WTC11 (cell line): ENCODE measurements at regions not wholly inside any gene's neighbourhood (a gene's known extent, or its start where the extent isn't known, plus 50 kb on each side); places are given as distances from the start of the nearest gene placed in this dataset.

Source experiments
- ATAC-seq: fragments of 200-7000 bp; cut with Tn5 transposase; 2 replicates; pipeline ENCODE4 v1.10.0; 2021; ENCODE audit warnings: mild to moderate bottlenecking, moderate library complexity
- CTCF ChIA-PET: fragments of 300-600 bp; sonication (Branson Sonifier 250); formaldehyde crosslinking; loops from one replicate; lab custom pipeline; 2021; ENCODE audit warnings: antibody characterized with exemption; lab: Charles Lee
- POLR2A ChIA-PET: fragments of 350-600 bp; sonication (Branson Sonifier 250); formaldehyde crosslinking; loops from one replicate; lab custom pipeline; 2021; ENCODE audit warnings: antibody characterized with exemption; lab: Charles Lee
- DNase-seq: peaks from one replicate; pipeline ENCODE4 v3.0.0; 2021; ENCODE audit warnings: low spot score
- H3K27ac Mint-ChIP-seq: 2 replicates; pipeline ENCODE4 v1.8.0; 2021; ENCODE audit warnings: mixed read lengths
- H3K27me3 Mint-ChIP-seq: 2 replicates; pipeline ENCODE4 v1.8.0; 2021; ENCODE audit warnings: low read depth, mild to moderate bottlenecking, moderate library complexity, mixed read lengths
- H3K36me3 Mint-ChIP-seq: 2 replicates; pipeline ENCODE4 v1.8.0; 2021; ENCODE audit warnings: mixed read lengths
- H3K4me1 Mint-ChIP-seq: 2 replicates; pipeline ENCODE4 v1.8.0; 2022; ENCODE audit warnings: mixed read lengths
- H3K4me3 Mint-ChIP-seq: 2 replicates; pipeline ENCODE4 v1.8.0; 2021; ENCODE audit warnings: mild to moderate bottlenecking, moderate library complexity, mixed read lengths
- H3K9me3 Mint-ChIP-seq: 2 replicates; pipeline ENCODE4 v1.8.0; 2021; ENCODE audit warnings: mixed read lengths
- ESRRA ChIP-seq: sonication (generic); formaldehyde crosslinking; IDR thresholded peaks from 2 replicates; pipeline ENCODE4 v1.8.1; 2022; ENCODE audit warnings: mild to moderate bottlenecking, missing genetic modification reagents, borderline replicate concordance
- FOXJ3 ChIP-seq: sonication (generic); formaldehyde crosslinking; IDR thresholded peaks from 2 replicates; pipeline ENCODE4 v1.9.0; 2021; ENCODE audit warnings: missing genetic modification reagents, mild to moderate bottlenecking, borderline replicate concordance
- NFE2L1 ChIP-seq: sonication (generic); formaldehyde crosslinking; IDR thresholded peaks from 2 replicates; pipeline ENCODE4 v1.8.1; 2023; ENCODE audit warnings: missing genetic modification reagents
- TP53 ChIP-seq: sonication (generic); formaldehyde crosslinking; IDR thresholded peaks from 2 replicates; pipeline ENCODE4 v1.8.1; 2023; ENCODE audit warnings: mild to moderate bottlenecking, missing genetic modification reagents
- ZNF671 ChIP-seq: fragments of 250-450 bp; sonication (Bioruptor Pico); IDR thresholded peaks from 2 replicates; pipeline ENCODE4 v1.8.0; 2021; ENCODE audit warnings: mild to moderate bottlenecking
- TF ChIP-seq, protein P1 (sequence below): fragments of 250-450 bp; sonication (Bioruptor Pico); IDR thresholded peaks from 2 replicates; pipeline ENCODE4 v1.9.0; 2021; ENCODE audit warnings: mild to moderate bottlenecking, borderline replicate concordance
- TF ChIP-seq, protein P2 (sequence below): sonication (generic); formaldehyde crosslinking; IDR thresholded peaks from 2 replicates; pipeline ENCODE4 v1.8.1; 2023; ENCODE audit warnings: mild to moderate bottlenecking, missing genetic modification reagents, moderate library complexity
- TF ChIP-seq, protein P3 (sequence below): sonication (generic); formaldehyde crosslinking; conservative IDR thresholded peaks from 2 replicates; pipeline ENCODE4 v1.8.1; 2022; ENCODE audit warnings: mild to moderate bottlenecking, missing genetic modification reagents
- TF ChIP-seq, protein P4 (sequence below): sonication (generic); formaldehyde crosslinking; IDR thresholded peaks from 2 replicates; pipeline ENCODE4 v1.8.0; 2022; ENCODE audit warnings: mild to moderate bottlenecking, missing genetic modification reagents
- TF ChIP-seq, protein P5 (sequence below): sonication (generic); formaldehyde crosslinking; IDR thresholded peaks from 2 replicates; pipeline ENCODE4 v1.8.1; 2023; ENCODE audit warnings: mild to moderate bottlenecking, missing genetic modification reagents
- TF ChIP-seq, protein P6 (sequence below): sonication (generic); formaldehyde crosslinking; IDR thresholded peaks from 2 replicates; pipeline ENCODE4 v1.8.1; 2023; ENCODE audit warnings: mild to moderate bottlenecking, moderate library complexity, missing genetic modification reagents
- TF ChIP-seq, protein P7 (sequence below): sonication (generic); formaldehyde crosslinking; IDR thresholded peaks from 2 replicates; pipeline ENCODE4 v1.8.1; 2022; ENCODE audit warnings: mild to moderate bottlenecking, moderate library complexity, missing genetic modification reagents
- TF ChIP-seq, protein P8 (sequence below): sonication (generic); formaldehyde crosslinking; IDR thresholded peaks from 2 replicates; pipeline ENCODE4 v1.8.0; 2023; ENCODE audit warnings: mild to moderate bottlenecking, missing genetic modification reagents

DNA sequence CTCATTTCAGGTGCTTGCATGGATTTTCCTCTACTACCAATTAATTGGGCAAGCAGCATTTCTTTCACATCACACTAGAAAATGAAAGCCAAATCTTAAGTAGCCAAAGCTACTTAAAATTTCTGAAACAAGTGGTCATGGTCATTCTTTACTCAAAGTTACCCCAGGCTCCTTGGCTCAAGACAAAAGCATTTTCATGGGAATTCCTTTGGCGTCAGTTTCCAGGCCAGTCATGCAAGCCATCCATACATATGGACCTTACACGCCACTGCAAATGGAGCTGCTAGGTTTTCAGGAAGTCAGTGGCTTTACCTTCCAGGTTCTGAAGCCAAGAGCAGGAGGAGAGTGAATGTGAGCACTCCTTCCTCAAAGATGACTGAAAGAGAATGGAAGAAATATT lies 83.7 kb upstream of the IL12A start:
- ATAC-seq (no peak), DNase-seq (no peak)
- H3K4me1 Mint-ChIP-seq, result peaks cover 6% of the 10 kb centered on the region
- ChIA-PET POLR2A (no interaction called here), CTCF (interaction anchor here (1.8 kb wide), 1 partner anchor 20 kb away, joined by 4 read pairs; no protein-coding TSS in a partner anchor)
- H3K27me3 Mint-ChIP-seq, result no peaks in the 10 kb centered on the region
- H3K27ac Mint-ChIP-seq, result no peak overlapping the region
- TF ChIP-seq, protein P1, sequence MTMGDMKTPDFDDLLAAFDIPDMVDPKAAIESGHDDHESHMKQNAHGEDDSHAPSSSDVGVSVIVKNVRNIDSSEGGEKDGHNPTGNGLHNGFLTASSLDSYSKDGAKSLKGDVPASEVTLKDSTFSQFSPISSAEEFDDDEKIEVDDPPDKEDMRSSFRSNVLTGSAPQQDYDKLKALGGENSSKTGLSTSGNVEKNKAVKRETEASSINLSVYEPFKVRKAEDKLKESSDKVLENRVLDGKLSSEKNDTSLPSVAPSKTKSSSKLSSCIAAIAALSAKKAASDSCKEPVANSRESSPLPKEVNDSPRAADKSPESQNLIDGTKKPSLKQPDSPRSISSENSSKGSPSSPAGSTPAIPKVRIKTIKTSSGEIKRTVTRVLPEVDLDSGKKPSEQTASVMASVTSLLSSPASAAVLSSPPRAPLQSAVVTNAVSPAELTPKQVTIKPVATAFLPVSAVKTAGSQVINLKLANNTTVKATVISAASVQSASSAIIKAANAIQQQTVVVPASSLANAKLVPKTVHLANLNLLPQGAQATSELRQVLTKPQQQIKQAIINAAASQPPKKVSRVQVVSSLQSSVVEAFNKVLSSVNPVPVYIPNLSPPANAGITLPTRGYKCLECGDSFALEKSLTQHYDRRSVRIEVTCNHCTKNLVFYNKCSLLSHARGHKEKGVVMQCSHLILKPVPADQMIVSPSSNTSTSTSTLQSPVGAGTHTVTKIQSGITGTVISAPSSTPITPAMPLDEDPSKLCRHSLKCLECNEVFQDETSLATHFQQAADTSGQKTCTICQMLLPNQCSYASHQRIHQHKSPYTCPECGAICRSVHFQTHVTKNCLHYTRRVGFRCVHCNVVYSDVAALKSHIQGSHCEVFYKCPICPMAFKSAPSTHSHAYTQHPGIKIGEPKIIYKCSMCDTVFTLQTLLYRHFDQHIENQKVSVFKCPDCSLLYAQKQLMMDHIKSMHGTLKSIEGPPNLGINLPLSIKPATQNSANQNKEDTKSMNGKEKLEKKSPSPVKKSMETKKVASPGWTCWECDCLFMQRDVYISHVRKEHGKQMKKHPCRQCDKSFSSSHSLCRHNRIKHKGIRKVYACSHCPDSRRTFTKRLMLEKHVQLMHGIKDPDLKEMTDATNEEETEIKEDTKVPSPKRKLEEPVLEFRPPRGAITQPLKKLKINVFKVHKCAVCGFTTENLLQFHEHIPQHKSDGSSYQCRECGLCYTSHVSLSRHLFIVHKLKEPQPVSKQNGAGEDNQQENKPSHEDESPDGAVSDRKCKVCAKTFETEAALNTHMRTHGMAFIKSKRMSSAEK (CRISPR knock-in tag), result no peak
- TF ChIP-seq NFE2L1 (CRISPR knock-in tag) (no peak), ZNF671 (CRISPR knock-in tag) (no peak), TP53 (CRISPR knock-in tag) (no peak), ESRRA (CRISPR knock-in tag) (no peak), FOXJ3 (no peak)
- TF ChIP-seq, protein P2, sequence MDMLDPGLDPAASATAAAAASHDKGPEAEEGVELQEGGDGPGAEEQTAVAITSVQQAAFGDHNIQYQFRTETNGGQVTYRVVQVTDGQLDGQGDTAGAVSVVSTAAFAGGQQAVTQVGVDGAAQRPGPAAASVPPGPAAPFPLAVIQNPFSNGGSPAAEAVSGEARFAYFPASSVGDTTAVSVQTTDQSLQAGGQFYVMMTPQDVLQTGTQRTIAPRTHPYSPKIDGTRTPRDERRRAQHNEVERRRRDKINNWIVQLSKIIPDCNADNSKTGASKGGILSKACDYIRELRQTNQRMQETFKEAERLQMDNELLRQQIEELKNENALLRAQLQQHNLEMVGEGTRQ, result no peak
- TF ChIP-seq, protein P3, sequence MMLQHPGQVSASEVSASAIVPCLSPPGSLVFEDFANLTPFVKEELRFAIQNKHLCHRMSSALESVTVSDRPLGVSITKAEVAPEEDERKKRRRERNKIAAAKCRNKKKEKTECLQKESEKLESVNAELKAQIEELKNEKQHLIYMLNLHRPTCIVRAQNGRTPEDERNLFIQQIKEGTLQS (CRISPR knock-in tag), result no peak
- TF ChIP-seq, protein P4, sequence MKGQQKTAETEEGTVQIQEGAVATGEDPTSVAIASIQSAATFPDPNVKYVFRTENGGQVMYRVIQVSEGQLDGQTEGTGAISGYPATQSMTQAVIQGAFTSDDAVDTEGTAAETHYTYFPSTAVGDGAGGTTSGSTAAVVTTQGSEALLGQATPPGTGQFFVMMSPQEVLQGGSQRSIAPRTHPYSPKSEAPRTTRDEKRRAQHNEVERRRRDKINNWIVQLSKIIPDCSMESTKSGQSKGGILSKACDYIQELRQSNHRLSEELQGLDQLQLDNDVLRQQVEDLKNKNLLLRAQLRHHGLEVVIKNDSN (CRISPR knock-in tag), result no peak
- TF ChIP-seq, protein P5, sequence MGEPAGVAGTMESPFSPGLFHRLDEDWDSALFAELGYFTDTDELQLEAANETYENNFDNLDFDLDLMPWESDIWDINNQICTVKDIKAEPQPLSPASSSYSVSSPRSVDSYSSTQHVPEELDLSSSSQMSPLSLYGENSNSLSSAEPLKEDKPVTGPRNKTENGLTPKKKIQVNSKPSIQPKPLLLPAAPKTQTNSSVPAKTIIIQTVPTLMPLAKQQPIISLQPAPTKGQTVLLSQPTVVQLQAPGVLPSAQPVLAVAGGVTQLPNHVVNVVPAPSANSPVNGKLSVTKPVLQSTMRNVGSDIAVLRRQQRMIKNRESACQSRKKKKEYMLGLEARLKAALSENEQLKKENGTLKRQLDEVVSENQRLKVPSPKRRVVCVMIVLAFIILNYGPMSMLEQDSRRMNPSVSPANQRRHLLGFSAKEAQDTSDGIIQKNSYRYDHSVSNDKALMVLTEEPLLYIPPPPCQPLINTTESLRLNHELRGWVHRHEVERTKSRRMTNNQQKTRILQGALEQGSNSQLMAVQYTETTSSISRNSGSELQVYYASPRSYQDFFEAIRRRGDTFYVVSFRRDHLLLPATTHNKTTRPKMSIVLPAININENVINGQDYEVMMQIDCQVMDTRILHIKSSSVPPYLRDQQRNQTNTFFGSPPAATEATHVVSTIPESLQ (CRISPR knock-in tag), result no peak
- TF ChIP-seq, protein P6, sequence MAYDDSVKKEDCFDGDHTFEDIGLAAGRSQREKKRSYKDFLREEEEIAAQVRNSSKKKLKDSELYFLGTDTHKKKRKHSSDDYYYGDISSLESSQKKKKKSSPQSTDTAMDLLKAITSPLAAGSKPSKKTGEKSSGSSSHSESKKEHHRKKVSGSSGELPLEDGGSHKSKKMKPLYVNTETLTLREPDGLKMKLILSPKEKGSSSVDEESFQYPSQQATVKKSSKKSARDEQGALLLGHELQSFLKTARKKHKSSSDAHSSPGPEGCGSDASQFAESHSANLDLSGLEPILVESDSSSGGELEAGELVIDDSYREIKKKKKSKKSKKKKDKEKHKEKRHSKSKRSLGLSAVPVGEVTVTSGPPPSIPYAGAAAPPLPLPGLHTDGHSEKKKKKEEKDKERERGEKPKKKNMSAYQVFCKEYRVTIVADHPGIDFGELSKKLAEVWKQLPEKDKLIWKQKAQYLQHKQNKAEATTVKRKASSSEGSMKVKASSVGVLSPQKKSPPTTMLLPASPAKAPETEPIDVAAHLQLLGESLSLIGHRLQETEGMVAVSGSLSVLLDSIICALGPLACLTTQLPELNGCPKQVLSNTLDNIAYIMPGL (CRISPR knock-in tag), result no peak
- TF ChIP-seq, protein P7, sequence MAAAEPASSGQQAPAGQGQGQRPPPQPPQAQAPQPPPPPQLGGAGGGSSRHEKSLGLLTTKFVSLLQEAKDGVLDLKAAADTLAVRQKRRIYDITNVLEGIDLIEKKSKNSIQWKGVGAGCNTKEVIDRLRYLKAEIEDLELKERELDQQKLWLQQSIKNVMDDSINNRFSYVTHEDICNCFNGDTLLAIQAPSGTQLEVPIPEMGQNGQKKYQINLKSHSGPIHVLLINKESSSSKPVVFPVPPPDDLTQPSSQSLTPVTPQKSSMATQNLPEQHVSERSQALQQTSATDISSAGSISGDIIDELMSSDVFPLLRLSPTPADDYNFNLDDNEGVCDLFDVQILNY (CRISPR knock-in tag), result no peak
- TF ChIP-seq, protein P8, sequence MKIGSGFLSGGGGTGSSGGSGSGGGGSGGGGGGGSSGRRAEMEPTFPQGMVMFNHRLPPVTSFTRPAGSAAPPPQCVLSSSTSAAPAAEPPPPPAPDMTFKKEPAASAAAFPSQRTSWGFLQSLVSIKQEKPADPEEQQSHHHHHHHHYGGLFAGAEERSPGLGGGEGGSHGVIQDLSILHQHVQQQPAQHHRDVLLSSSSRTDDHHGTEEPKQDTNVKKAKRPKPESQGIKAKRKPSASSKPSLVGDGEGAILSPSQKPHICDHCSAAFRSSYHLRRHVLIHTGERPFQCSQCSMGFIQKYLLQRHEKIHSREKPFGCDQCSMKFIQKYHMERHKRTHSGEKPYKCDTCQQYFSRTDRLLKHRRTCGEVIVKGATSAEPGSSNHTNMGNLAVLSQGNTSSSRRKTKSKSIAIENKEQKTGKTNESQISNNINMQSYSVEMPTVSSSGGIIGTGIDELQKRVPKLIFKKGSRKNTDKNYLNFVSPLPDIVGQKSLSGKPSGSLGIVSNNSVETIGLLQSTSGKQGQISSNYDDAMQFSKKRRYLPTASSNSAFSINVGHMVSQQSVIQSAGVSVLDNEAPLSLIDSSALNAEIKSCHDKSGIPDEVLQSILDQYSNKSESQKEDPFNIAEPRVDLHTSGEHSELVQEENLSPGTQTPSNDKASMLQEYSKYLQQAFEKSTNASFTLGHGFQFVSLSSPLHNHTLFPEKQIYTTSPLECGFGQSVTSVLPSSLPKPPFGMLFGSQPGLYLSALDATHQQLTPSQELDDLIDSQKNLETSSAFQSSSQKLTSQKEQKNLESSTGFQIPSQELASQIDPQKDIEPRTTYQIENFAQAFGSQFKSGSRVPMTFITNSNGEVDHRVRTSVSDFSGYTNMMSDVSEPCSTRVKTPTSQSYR, result no peak
- no peak overlapping the region for H3K4me3 Mint-ChIP-seq
- H3K9me3 Mint-ChIP-seq, result no peaks in the 10 kb centered on the region
- no peaks in the 10 kb centered on the region for H3K36me3 Mint-ChIP-seq
